Panc1 (cell line): ENCODE measurements at regions not wholly inside any gene's neighbourhood (a gene's known extent, or its start where the extent isn't known, plus 50 kb on each side); places are given as distances from the start of the nearest gene placed in this dataset.

Source experiments
- POLR2AphosphoS5 ChIP-seq: IDR thresholded peaks from 2 replicates; pipeline ENCODE4 v1.6.1; 2012; ENCODE audit warnings: mild to moderate bottlenecking, low read depth, low read length, moderate library complexity
- TF ChIP-seq, protein P1 (sequence below): fragments of 450-650 bp; IDR thresholded peaks from 2 replicates; pipeline ENCODE4 v1.5.1; 2017; ENCODE audit warnings: mild to moderate bottlenecking

DNA sequence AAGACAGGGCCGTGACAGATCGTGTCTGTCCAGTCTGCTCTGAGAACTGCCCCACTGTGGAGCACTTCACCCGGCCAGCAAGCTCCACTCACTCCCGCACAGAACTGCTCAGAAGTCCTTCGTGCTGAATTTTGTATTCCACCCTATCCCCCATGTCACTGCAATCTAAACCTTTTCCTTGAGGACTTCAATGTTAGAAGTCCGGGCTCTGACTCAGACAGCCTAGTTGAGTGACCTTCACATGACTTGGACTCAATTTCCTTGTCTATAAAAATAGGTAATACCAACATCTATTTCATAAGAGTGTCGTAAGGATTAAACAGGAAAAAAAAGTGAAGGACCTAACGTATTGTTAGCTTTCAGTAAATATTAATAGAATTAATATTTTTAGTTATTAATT lies 161.6 kb downstream of the QRSL1 start:
- TF ChIP-seq, protein P1, sequence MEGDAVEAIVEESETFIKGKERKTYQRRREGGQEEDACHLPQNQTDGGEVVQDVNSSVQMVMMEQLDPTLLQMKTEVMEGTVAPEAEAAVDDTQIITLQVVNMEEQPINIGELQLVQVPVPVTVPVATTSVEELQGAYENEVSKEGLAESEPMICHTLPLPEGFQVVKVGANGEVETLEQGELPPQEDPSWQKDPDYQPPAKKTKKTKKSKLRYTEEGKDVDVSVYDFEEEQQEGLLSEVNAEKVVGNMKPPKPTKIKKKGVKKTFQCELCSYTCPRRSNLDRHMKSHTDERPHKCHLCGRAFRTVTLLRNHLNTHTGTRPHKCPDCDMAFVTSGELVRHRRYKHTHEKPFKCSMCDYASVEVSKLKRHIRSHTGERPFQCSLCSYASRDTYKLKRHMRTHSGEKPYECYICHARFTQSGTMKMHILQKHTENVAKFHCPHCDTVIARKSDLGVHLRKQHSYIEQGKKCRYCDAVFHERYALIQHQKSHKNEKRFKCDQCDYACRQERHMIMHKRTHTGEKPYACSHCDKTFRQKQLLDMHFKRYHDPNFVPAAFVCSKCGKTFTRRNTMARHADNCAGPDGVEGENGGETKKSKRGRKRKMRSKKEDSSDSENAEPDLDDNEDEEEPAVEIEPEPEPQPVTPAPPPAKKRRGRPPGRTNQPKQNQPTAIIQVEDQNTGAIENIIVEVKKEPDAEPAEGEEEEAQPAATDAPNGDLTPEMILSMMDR, result no peak
- TF ChIP-seq POLR2AphosphoS5, result no peak
